BE2C (cell line): ENCODE measurements at regions not wholly inside any gene's neighbourhood (a gene's known extent, or its start where the extent isn't known, plus 50 kb on each side); places are given as distances from the start of the nearest gene placed in this dataset.

Experiments used
- DNase-seq: peaks from one replicate; pipeline ENCODE4 v3.0.0-alpha.2; 2020
- H3K27me3 ChIP-seq: fragments of 250-450 bp; sonication (Bioruptor Pico); 2 replicates; pipeline ENCODE4 v1.5.1; 2020; ENCODE audit warnings: mild to moderate bottlenecking
- H3K36me3 ChIP-seq: fragments of 250-450 bp; sonication (Bioruptor Pico); 2 replicates; pipeline ENCODE4 v1.5.1; 2020; ENCODE audit warnings: mild to moderate bottlenecking
- H3K4me1 ChIP-seq: fragments of 250-450 bp; sonication (Bioruptor Pico); 2 replicates; pipeline ENCODE4 v1.5.1; 2020
- H3K4me3 ChIP-seq: 2 replicates; pipeline ENCODE4 v1.5.1; 2011; ENCODE audit warnings: low read depth, low read length
- H3K9me3 ChIP-seq: fragments of 250-450 bp; sonication (Bioruptor Pico); 2 replicates; pipeline ENCODE4 v1.5.1; 2020
- CTCF ChIP-seq: IDR thresholded peaks from 2 replicates; pipeline ENCODE4 v1.5.1; 2012; ENCODE audit warnings: mild to moderate bottlenecking, low read depth, low read length

- H3K4me1 ChIP-seq = no peaks in the 10 kb centered on the region
- H3K9me3 ChIP-seq = no peaks in the 10 kb centered on the region
- no peak for DNase-seq
- H3K4me3 ChIP-seq = no peak overlapping the region
- TF ChIP-seq CTCF = no peak
- H3K27me3 ChIP-seq = no peaks in the 10 kb centered on the region
- H3K36me3 ChIP-seq = no peaks in the 10 kb centered on the region
Measured at GRCh38 chr18:8504424-8504823, 104.8 kb upstream of the RAB12 start.

- H3K9me3 ChIP-seq = no peaks in the 10 kb centered on the region
- no peak for DNase-seq
- TF ChIP-seq CTCF = no peak
Measured at GRCh38 chr18:8504880-8505435, 104.3 kb upstream of the RAB12 start.

GRCh38 chr18:8506251-8507049 lies 102.8 kb upstream of the RAB12 start:
- no peak for DNase-seq
- TF ChIP-seq CTCF = no peak
- H3K27me3 ChIP-seq = no peaks in the 10 kb centered on the region
- H3K4me3 ChIP-seq = no peak overlapping the region
- H3K9me3 ChIP-seq = no peaks in the 10 kb centered on the region
- no peaks in the 10 kb centered on the region for H3K36me3 ChIP-seq
- H3K4me1 ChIP-seq = no peaks in the 10 kb centered on the region

More at GRCh38 chr18:8504880-8505435, 104.3 kb upstream of the RAB12 start:
- Histone ChIP-seq H3K27me3 (no peaks in the 10 kb centered on the region), H3K4me3 (no peak overlapping the region), H3K4me1 (no peaks in the 10 kb centered on the region), H3K36me3 (no peaks in the 10 kb centered on the region)

- H3K36me3 ChIP-seq = no peaks in the 10 kb centered on the region
- H3K9me3 ChIP-seq = no peaks in the 10 kb centered on the region
- H3K27me3 ChIP-seq = no peaks in the 10 kb centered on the region
- no peaks in the 10 kb centered on the region for H3K4me1 ChIP-seq
- TF ChIP-seq CTCF = peak; percentile 44
- H3K4me3 ChIP-seq = no peak overlapping the region
- no peak for DNase-seq
Measured at GRCh38 chr18:8507361-8507760, 101.9 kb upstream of the RAB12 start.

GRCh38 chr18:8507915-8508705 lies 101.1 kb upstream of the RAB12 start:
- no peaks in the 10 kb centered on the region for H3K36me3 ChIP-seq
- no peak for TF ChIP-seq CTCF
- no peaks in the 10 kb centered on the region for H3K27me3 ChIP-seq
- DNase-seq = no peak
- H3K4me3 ChIP-seq = no peak overlapping the region
- no peaks in the 10 kb centered on the region for H3K9me3 ChIP-seq
- H3K4me1 ChIP-seq = no peaks in the 10 kb centered on the region

GRCh38 chr18:8513249-8513648 lies 96.0 kb upstream of the RAB12 start:
- Histone ChIP-seq H3K36me3 (no peaks in the 10 kb centered on the region), H3K9me3 (no peaks in the 10 kb centered on the region), H3K4me1 (no peaks in the 10 kb centered on the region), H3K4me3 (no peak overlapping the region), H3K27me3 (no peaks in the 10 kb centered on the region)
- TF ChIP-seq CTCF = no peak
- no peak for DNase-seq
